ENCODE measurements at regions not wholly inside any gene's neighbourhood (a gene's known extent, or its start where the extent isn't known, plus 50 kb on each side); places are given as distances from the start of the nearest gene placed in this dataset.

DNA sequence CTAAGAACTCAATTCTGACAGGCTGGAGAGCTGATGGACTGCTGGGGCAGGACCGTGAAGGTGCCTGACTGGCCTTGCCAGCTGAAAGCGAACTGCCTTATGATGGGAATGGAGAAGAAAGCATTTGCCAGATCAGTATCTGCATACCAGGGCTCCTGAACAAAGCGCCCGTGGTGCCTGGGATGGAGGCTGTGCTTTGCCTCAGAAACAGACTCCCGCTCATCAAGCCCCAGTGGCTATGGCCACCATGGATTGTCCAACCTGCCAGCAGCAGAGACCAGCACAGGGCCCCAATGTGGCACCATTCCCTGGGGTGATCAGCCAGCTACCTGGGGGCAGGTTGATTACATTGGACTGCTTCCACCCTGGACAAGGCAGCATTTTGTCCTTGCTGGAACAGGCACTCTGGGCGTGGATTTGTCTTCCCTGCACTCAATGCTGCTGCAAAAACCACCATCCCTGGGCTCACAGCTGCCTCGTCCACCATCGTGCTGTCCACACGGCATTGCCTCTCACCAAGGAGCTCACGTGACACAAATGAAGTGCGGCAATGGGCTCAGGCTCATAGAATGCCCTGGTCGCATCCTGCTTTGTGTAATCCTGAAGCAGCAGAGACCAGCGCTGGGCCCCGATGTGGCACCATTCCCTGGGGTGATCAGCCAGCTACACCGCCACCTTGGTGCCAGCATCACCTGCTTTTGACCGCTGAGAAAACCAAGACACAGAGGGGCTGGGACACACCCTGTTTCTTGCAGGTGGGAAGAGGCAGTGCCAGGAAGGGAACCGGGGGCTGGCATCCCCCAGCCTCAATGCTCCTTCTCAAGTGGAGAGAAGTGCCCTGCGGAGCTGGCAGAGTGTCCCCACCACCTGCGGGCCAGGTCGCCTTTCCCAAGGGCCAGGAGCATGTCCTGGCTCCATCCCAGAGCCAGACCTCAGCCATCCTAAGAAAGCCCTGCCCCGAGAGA is 1367.5 kb downstream of the BRD1 start:
- no peak for TF ChIP-seq EZH2 (optimal IDR thresholded peaks at IDR 0.05; ENCODE audit: low read depth, low read length)
- no peak for TF ChIP-seq CTCF (IDR thresholded peaks at IDR 0.05; ENCODE audit: low read length)
- TF ChIP-seq EZH2phosphoT487 (IDR thresholded peaks at IDR 0.05; ENCODE audit: low read length): no peak
- no peak overlapping the region for H3K9ac ChIP-seq (ENCODE audit: low read length)
- DNase-seq: no peak
- H3K9me2 ChIP-seq (replicated peaks; ENCODE audit: insufficient read depth, low read length): no peaks in the 10 kb centered on the region
- no peak overlapping the region for H3K4me2 ChIP-seq (ENCODE audit: low read depth, low read length)
- H2AFZ ChIP-seq (ENCODE audit: low read length): no peak overlapping the region
- H3K79me2 ChIP-seq (ENCODE audit: low read length): no peaks in the 10 kb centered on the region
- no peaks in the 10 kb centered on the region for H3K36me3 ChIP-seq (replicated peaks; ENCODE audit: insufficient read depth, low read length)
- H3K27ac ChIP-seq (ENCODE audit: low read length): no peak overlapping the region
- H3K27me3 ChIP-seq (replicated peaks; ENCODE audit: insufficient read depth, low read length): no peaks in the 10 kb centered on the region
- no peaks in the 10 kb centered on the region for H3K9me3 ChIP-seq (replicated peaks; ENCODE audit: insufficient read depth, low read length)
- H3K4me1 ChIP-seq (ENCODE audit: low read length): no peaks in the 10 kb centered on the region
- no peak overlapping the region for H3K4me3 ChIP-seq (ENCODE audit: low read length)
- no peaks in the 10 kb centered on the region for H4K20me1 ChIP-seq (ENCODE audit: insufficient read depth, low read length)
- H3F3A ChIP-seq (ENCODE audit: insufficient read depth, low read length): no peaks in the 10 kb centered on the region

DNA sequence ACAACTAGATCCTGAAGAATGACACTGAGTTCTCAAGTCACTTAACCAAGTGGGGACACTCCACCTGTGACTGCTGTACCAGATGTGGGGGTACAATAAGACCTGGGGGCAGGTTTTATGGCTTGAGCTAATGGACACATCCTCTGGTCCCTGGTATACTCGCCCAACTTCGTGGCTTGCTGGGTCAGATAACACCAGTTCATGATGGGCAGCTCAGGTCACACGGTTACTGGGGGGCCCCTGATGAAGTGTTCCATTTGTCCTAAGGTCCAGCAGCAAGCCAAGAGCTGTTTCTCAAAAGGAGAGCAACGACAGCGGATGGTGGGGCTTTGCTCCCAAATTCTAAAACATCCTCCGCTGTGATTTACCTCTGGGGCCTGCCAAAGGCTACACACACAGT is 1368.4 kb downstream of the BRD1 start:
- no peaks in the 10 kb centered on the region for H3K79me2 ChIP-seq (ENCODE audit: low read length)

GRCh38 chr22:48456449-48456848 is 1371.2 kb downstream of the BRD1 start:
- no peak overlapping the region for H3K4me2 ChIP-seq (ENCODE audit: low read depth, low read length)
- no peaks in the 10 kb centered on the region for H3K27me3 ChIP-seq (replicated peaks; ENCODE audit: insufficient read depth, low read length)
- H2AFZ ChIP-seq (ENCODE audit: low read length): no peak overlapping the region
- H3K79me2 ChIP-seq (ENCODE audit: low read length): no peaks in the 10 kb centered on the region
- H3K4me1 ChIP-seq (ENCODE audit: low read length): no peaks in the 10 kb centered on the region
- no peaks in the 10 kb centered on the region for H3K9me3 ChIP-seq (replicated peaks; ENCODE audit: insufficient read depth, low read length)
- no peak overlapping the region for H3K9ac ChIP-seq (ENCODE audit: low read length)
- H3K9me2 ChIP-seq (replicated peaks; ENCODE audit: insufficient read depth, low read length): no peaks in the 10 kb centered on the region
- no peaks in the 10 kb centered on the region for H3F3A ChIP-seq (ENCODE audit: insufficient read depth, low read length)
- TF ChIP-seq EZH2 (optimal IDR thresholded peaks at IDR 0.05; ENCODE audit: low read depth, low read length): no peak
- TF ChIP-seq CTCF (IDR thresholded peaks at IDR 0.05; ENCODE audit: low read length): no peak
- no peak for TF ChIP-seq EZH2phosphoT487 (IDR thresholded peaks at IDR 0.05; ENCODE audit: low read length)
- H3K27ac ChIP-seq (ENCODE audit: low read length): no peak overlapping the region
- H3K36me3 ChIP-seq (replicated peaks; ENCODE audit: insufficient read depth, low read length): no peaks in the 10 kb centered on the region
- no peaks in the 10 kb centered on the region for H4K20me1 ChIP-seq (ENCODE audit: insufficient read depth, low read length)
- no peak overlapping the region for H3K4me3 ChIP-seq (ENCODE audit: low read length)
- DNase-seq: no peak

More for the DNA sequence above, 1368.4 kb downstream of the BRD1 start:
- H3K27me3 ChIP-seq (replicated peaks; ENCODE audit: insufficient read depth, low read length): no peaks in the 10 kb centered on the region
- no peaks in the 10 kb centered on the region for H3F3A ChIP-seq (ENCODE audit: insufficient read depth, low read length)
- no peaks in the 10 kb centered on the region for H3K36me3 ChIP-seq (replicated peaks; ENCODE audit: insufficient read depth, low read length)
- H3K4me2 ChIP-seq (ENCODE audit: low read depth, low read length): no peak overlapping the region
- no peaks in the 10 kb centered on the region for H4K20me1 ChIP-seq (ENCODE audit: insufficient read depth, low read length)
- H2AFZ ChIP-seq (ENCODE audit: low read length): no peak overlapping the region
- H3K9me3 ChIP-seq (replicated peaks; ENCODE audit: insufficient read depth, low read length): no peaks in the 10 kb centered on the region
- no peak overlapping the region for H3K9ac ChIP-seq (ENCODE audit: low read length)
- no peak overlapping the region for H3K27ac ChIP-seq (ENCODE audit: low read length)
- H3K4me3 ChIP-seq (ENCODE audit: low read length): no peak overlapping the region
- no peaks in the 10 kb centered on the region for H3K9me2 ChIP-seq (replicated peaks; ENCODE audit: insufficient read depth, low read length)
- no peaks in the 10 kb centered on the region for H3K4me1 ChIP-seq (ENCODE audit: low read length)
- TF ChIP-seq CTCF (IDR thresholded peaks at IDR 0.05; ENCODE audit: low read length) (no peak), EZH2phosphoT487 (IDR thresholded peaks at IDR 0.05; ENCODE audit: low read length) (no peak), EZH2 (optimal IDR thresholded peaks at IDR 0.05; ENCODE audit: low read depth, low read length) (no peak)
- no peak for DNase-seq

All from MM.1S (cell line).